HEK293T (cell line): ENCODE measurements at regions not wholly inside any gene's neighbourhood (a gene's known extent, or its start where the extent isn't known, plus 50 kb on each side); places are given as distances from the start of the nearest gene placed in this dataset.

ENCODE experiments used
- CTCF ChIA-PET: fragments of 350-600 bp; formaldehyde crosslinking; extraction: SDS; loops from one replicate; lab custom pipeline; 2021; ENCODE audit warnings: antibody characterized with exemption, inconsistent platforms; lab: Yijun Ruan, JAX
- POLR2A ChIA-PET: fragments of 350-600 bp; formaldehyde crosslinking; extraction: SDS; loops from one replicate; lab custom pipeline; 2020; ENCODE audit warnings: antibody characterized with exemption, inconsistent platforms; lab: Yijun Ruan, JAX
- DNase-seq: peaks from one replicate; pipeline ENCODE4 v3.0.0; 2012; ENCODE audit warnings: mixed read lengths; ENCODE audit errors: extremely low spot score
- ARNT ChIP-seq: fragments of 450-650 bp; IDR thresholded peaks from 2 replicates; pipeline ENCODE4 v1.6.1; 2017; ENCODE audit warnings: mild to moderate bottlenecking
- BHLHE40 ChIP-seq: fragments of 450-650 bp; IDR thresholded peaks from 2 replicates; pipeline ENCODE4 v1.6.1; 2016; ENCODE audit warnings: mild to moderate bottlenecking, moderate library complexity, borderline replicate concordance
- CTBP1 ChIP-seq: fragments of 450-650 bp; IDR thresholded peaks from 2 replicates; pipeline ENCODE4 v1.6.1; 2016; ENCODE audit warnings: borderline replicate concordance
- ELF4 ChIP-seq: fragments of 450-650 bp; IDR thresholded peaks from 2 replicates; pipeline ENCODE4 v1.6.1; 2017; ENCODE audit warnings: antibody characterized with exemption
- FOXA1 ChIP-seq: fragments of 450-650 bp; IDR thresholded peaks from 2 replicates; pipeline ENCODE4 v1.6.1; 2016; ENCODE audit warnings: mild to moderate bottlenecking
- FOXK2 ChIP-seq: fragments of 450-650 bp; IDR thresholded peaks from 2 replicates; pipeline ENCODE4 v1.6.1; 2016; ENCODE audit warnings: mild to moderate bottlenecking
- FOXM1 ChIP-seq: fragments of 450-650 bp; IDR thresholded peaks from 2 replicates; pipeline ENCODE4 v1.6.1; 2017; ENCODE audit warnings: mild to moderate bottlenecking, borderline replicate concordance
- HDGF ChIP-seq: fragments of 450-650 bp; IDR thresholded peaks from 2 replicates; pipeline ENCODE4 v1.6.1; 2017; ENCODE audit warnings: antibody characterized with exemption, borderline replicate concordance
- L3MBTL2 ChIP-seq: fragments of 450-650 bp; conservative IDR thresholded peaks from 2 replicates; pipeline ENCODE4 v1.6.1; 2016; ENCODE audit warnings: mild to moderate bottlenecking
- LEF1 ChIP-seq: fragments of 450-650 bp; IDR thresholded peaks from 2 replicates; pipeline ENCODE4 v1.6.1; 2017; ENCODE audit warnings: mild to moderate bottlenecking, borderline replicate concordance
- NFRKB ChIP-seq: fragments of 450-650 bp; IDR thresholded peaks from 2 replicates; pipeline ENCODE4 v1.6.1; 2016; ENCODE audit warnings: mild to moderate bottlenecking, moderate library complexity
- SP1 ChIP-seq: fragments of 450-650 bp; IDR thresholded peaks from 2 replicates; pipeline ENCODE4 v1.6.1; 2017
- SUZ12 ChIP-seq: fragments of 450-650 bp; IDR thresholded peaks from 2 replicates; pipeline ENCODE4 v1.6.1; 2016; ENCODE audit warnings: mild to moderate bottlenecking
- TARDBP ChIP-seq: fragments of 450-650 bp; IDR thresholded peaks from 2 replicates; pipeline ENCODE4 v1.6.1; 2016
- ZNF384 ChIP-seq: fragments of 450-650 bp; IDR thresholded peaks from 2 replicates; pipeline ENCODE4 v1.6.1; 2016
- TF ChIP-seq, protein P1 (sequence below): fragments of 450-650 bp; IDR thresholded peaks from 2 replicates; pipeline ENCODE4 v1.6.1; 2016

DNA sequence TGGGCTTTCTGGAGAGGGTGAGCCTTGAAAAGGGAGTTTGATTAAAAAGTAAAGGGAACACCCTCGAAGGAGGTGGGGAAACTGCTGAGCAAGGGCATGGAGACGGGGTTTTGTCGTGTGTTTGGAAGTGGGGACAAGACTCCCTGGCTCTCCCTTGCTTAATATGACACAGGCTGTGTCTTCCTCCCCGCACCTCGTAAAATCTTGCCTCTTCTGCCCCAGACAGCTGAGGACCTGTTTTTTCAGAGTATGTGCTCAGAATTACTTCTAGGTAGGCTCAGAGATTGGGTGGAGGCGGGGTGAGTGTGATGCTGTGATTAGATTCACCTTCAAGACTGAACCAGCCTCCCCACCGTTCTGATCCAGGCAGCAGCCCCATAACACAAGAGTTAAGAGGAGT, 244.4 kb upstream of the TLE3 start:
- no peak for DNase-seq
- TF ChIP-seq TARDBP (no peak), ELF4 (no peak), ZNF384 (no peak), BHLHE40 (no peak), LEF1 (no peak), FOXK2 (no peak), ARNT (no peak), FOXA1 (no peak), HDGF (no peak), CTBP1 (no peak), L3MBTL2 (no peak), FOXM1 (no peak), SUZ12 (no peak)
- TF ChIP-seq, protein P1, sequence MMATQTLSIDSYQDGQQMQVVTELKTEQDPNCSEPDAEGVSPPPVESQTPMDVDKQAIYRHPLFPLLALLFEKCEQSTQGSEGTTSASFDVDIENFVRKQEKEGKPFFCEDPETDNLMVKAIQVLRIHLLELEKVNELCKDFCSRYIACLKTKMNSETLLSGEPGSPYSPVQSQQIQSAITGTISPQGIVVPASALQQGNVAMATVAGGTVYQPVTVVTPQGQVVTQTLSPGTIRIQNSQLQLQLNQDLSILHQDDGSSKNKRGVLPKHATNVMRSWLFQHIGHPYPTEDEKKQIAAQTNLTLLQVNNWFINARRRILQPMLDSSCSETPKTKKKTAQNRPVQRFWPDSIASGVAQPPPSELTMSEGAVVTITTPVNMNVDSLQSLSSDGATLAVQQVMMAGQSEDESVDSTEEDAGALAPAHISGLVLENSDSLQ: no peak
- ChIA-PET POLR2A (no interaction called here), CTCF (no interaction called here)

- DNase-seq: no peak
- ChIA-PET POLR2A (no interaction called here), CTCF (no interaction called here)
- TF ChIP-seq ARNT: no peak
- TF ChIP-seq SUZ12: no peak
- TF ChIP-seq, protein P1: no peak
- no peak for TF ChIP-seq ZNF384
- no peak for TF ChIP-seq BHLHE40
- no peak for TF ChIP-seq NFRKB
- TF ChIP-seq FOXA1: no peak
- no peak for TF ChIP-seq SP1
- TF ChIP-seq HDGF: no peak
- TF ChIP-seq CTBP1: no peak
- no peak for TF ChIP-seq FOXM1
- TF ChIP-seq TARDBP: no peak
- no peak for TF ChIP-seq LEF1
- no peak for TF ChIP-seq FOXK2
- no peak for TF ChIP-seq L3MBTL2
Measured at GRCh38 chr15:70341566-70341965, 243.8 kb upstream of the TLE3 start.

- TF ChIP-seq, protein P1: no peak
- no peak for TF ChIP-seq ELF4
- TF ChIP-seq FOXK2: no peak
- no peak for TF ChIP-seq BHLHE40
- no peak for DNase-seq
- ChIA-PET CTCF (interaction anchor here (0.9 kb wide), 1 partner anchor 25 kb away, joined by 4 read pairs; no protein-coding TSS in a partner anchor), POLR2A (no interaction called here)
Measured at GRCh38 chr15:70340494-70340870, 242.8 kb upstream of the TLE3 start.

- POLR2A ChIA-PET: no interaction called here
- TF ChIP-seq FOXK2: no peak
- TF ChIP-seq TARDBP: no peak
- TF ChIP-seq FOXM1: no peak
- TF ChIP-seq ARNT: no peak
- TF ChIP-seq L3MBTL2: no peak
- TF ChIP-seq HDGF: no peak
- TF ChIP-seq SP1: no peak
- TF ChIP-seq CTBP1: no peak
- TF ChIP-seq, protein P1: no peak
- TF ChIP-seq NFRKB: no peak
- no peak for TF ChIP-seq FOXA1
- no peak for TF ChIP-seq ZNF384
- no peak for TF ChIP-seq LEF1
- TF ChIP-seq SUZ12: no peak
- no peak for TF ChIP-seq ELF4
- CTCF ChIA-PET: interaction anchor here (0.9 kb wide), 1 partner anchor 25 kb away, joined by 4 read pairs; no protein-coding TSS in a partner anchor
- no peak for DNase-seq
Measured at GRCh38 chr15:70339571-70340493, 242.1 kb upstream of the TLE3 start.

DNA sequence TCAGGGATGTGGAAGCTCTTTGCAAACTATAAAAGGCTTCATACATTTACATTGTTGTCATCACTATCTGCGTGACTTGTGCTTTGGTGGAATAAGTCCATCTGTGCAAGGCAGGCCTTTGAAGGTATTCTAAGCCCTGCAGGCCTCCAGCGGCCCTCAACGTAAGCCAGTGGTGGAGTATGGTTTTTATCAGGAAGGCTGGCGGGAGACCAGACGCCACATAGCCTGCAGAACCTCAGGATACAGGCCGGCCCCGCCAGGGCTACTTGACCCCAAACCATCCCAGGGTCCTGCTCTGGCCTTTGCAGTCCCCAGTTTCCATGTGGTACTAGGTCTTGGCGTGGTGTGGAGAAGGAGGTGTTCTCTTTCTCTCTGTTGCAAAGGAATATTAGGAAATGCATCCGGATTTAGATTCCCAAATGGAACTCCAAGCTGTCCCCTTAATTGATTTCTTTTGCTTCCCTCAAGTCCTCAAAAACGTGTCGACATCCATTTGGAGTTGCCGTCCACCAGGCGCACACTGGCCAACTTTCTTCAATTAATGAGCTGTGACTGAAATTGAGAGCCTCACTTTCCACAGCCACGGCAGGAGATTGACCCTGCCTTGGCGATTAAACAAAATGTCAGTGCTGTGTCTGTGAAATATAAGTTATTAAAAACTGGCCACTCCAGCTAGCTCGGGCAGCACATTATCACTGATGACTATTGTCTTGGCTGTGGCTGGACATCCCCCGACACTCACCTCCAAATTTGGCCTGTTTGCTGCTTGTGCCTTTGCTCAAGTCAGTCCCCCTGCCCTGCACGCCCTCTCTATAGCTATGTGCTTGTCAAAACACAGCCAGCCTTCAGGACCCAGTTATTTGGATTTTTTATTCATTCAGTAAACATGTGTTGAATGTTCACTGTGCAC, 239.8 kb upstream of the TLE3 start:
- CTCF ChIA-PET: no interaction called here
- no peak for DNase-seq
- POLR2A ChIA-PET: no interaction called here
- no peak for TF ChIP-seq FOXM1
